ENCODE measurements at regions not wholly inside any gene's neighbourhood (a gene's known extent, or its start where the extent isn't known, plus 50 kb on each side); places are given as distances from the start of the nearest gene placed in this dataset.
A peak's percentile ranks its signal among the peaks of the same experiment; 100 is the strongest.
"Not testable (repeated sequence)": the region's sequence is repeated elsewhere in the genome, so short reads cannot be mapped to it uniquely, and the experiment has no call there.

GRCh38 chr14:105944632-105945610 lies 418.5 kb downstream of the TMEM121 start:
- FAIRE-seq (no peak), DNase-seq (ENCODE audit: insufficient read length, low spot score) (no peak)
- peak; percentile 73 for TF ChIP-seq CTCF (IDR thresholded peaks at IDR 0.05; ENCODE audit: insufficient read depth, missing control alignments)

GRCh38 chr14:105945896-105946295 lies 419.5 kb downstream of the TMEM121 start:
- peak; percentile 9 for TF ChIP-seq CTCF (IDR thresholded peaks at IDR 0.05; ENCODE audit: insufficient read depth, missing control alignments)
- FAIRE-seq (no peak), DNase-seq (ENCODE audit: insufficient read length, low spot score) (no peak)

- TF ChIP-seq CTCF (IDR thresholded peaks at IDR 0.05; ENCODE audit: insufficient read depth, missing control alignments) = no peak
- DNase-seq (ENCODE audit: insufficient read length, low spot score) = no peak
- FAIRE-seq = no peak
These were observed 421.2 kb downstream of the TMEM121 start for GRCh38 chr14:105947599-105947998.

- not testable (repeated sequence) for FAIRE-seq; DNase-seq (ENCODE audit: insufficient read length, low spot score)
These were observed 422.6 kb downstream of the TMEM121 start for GRCh38 chr14:105948955-105949354.

- not testable (repeated sequence) for DNase-seq (ENCODE audit: insufficient read length, low spot score); FAIRE-seq
These were observed 424.0 kb downstream of the TMEM121 start for GRCh38 chr14:105950364-105950892.

GRCh38 chr14:105951399-105951798 lies 425.0 kb downstream of the TMEM121 start:
- FAIRE-seq (no peak), DNase-seq (ENCODE audit: insufficient read length, low spot score) (no peak)
- no peak for TF ChIP-seq CTCF (IDR thresholded peaks at IDR 0.05; ENCODE audit: insufficient read depth, missing control alignments)

GRCh38 chr14:105952222-105952621 lies 425.8 kb downstream of the TMEM121 start:
- no peak for TF ChIP-seq CTCF (IDR thresholded peaks at IDR 0.05; ENCODE audit: insufficient read depth, missing control alignments)
- FAIRE-seq = no peak
- no peak for DNase-seq (ENCODE audit: insufficient read length, low spot score)

- TF ChIP-seq CTCF (IDR thresholded peaks at IDR 0.05; ENCODE audit: insufficient read depth, missing control alignments) = no peak
- no peak for FAIRE-seq
- DNase-seq (ENCODE audit: insufficient read length, low spot score) = no peak
These were observed 426.4 kb downstream of the TMEM121 start for GRCh38 chr14:105952826-105953225.

GRCh38 chr14:105961625-105962024 lies 435.2 kb downstream of the TMEM121 start:
- not testable (repeated sequence) for DNase-seq (ENCODE audit: insufficient read length, low spot score); FAIRE-seq
